HG03175 (cell line): ENCODE measurements at regions not wholly inside any gene's neighbourhood (a gene's known extent, or its start where the extent isn't known, plus 50 kb on each side); places are given as distances from the start of the nearest gene placed in this dataset.

Source experiments
- ATAC-seq: cut with Tn5 transposase; IDR thresholded peaks from one replicate; pipeline ENCODE4 v1.9.1; 2021; ENCODE audit warnings: mild to moderate bottlenecking, moderate library complexity; ENCODE audit not compliant: unreplicated experiment

DNA sequence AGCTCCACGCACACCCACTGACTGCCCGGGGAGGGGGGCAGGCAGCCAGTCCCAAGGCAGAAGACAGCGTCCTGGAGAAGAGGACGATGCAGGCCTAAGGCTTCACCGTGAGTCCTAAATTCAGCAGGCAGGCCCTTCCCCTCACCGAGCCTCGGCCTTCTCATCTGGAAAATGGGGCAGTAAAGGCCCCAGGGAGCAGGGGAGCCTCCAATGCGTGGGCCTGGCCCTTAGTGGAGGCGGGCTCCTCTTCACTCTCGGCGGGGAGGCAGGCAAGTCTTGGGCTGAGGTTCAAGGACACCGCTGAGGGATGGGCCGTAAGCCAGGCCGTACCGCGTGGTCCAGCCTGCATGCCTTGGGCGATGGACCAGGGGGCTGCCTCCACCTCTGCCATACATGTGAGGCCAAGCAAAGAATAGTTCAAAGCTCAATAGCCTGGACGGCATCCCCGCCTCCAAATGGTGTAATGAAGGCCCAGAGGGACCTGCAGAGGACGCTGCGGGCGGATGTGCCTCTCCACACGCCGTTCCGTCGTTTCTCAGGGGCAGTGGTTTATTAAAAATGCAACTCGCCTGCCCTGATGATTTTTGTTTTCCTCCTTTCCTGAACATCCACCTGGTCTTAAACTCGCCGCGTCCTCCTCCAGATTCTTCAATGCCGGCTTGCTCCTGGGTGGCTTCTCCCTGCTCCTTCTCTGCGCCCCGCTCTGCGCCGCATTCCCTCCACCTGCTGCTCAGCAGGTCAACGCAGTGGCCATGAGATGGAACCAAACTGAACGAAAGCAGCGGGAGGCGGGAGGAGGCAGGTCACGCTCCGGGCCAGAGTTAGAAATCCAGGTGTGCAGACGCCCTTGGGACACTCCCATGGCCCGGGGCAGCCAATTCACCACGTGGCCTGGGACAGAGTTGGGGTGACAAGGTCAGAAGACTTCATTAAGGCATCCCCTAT is 627.8 kb downstream of the TBC1D22A start:
- ATAC-seq: no peak

DNA sequence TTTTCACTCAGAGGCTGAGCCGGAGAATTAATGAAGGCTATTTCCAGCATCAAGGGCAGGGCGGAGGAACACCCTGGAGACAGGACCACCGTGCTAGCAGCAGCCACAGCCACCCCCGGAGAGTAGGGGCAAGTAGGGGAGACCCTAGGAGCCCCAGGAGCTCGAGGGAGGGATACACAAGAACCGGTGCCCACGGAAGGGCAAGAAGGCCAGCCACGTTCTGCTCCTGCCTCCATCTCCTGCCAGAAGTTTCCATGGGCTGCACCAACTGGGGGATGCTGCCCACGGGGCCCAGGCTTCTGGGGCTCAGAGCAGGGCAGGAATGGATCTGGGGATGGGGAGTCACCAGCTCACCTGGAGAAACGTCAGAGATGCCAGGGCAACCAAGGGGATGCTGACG is 626.8 kb downstream of the TBC1D22A start:
- no peak for ATAC-seq

DNA sequence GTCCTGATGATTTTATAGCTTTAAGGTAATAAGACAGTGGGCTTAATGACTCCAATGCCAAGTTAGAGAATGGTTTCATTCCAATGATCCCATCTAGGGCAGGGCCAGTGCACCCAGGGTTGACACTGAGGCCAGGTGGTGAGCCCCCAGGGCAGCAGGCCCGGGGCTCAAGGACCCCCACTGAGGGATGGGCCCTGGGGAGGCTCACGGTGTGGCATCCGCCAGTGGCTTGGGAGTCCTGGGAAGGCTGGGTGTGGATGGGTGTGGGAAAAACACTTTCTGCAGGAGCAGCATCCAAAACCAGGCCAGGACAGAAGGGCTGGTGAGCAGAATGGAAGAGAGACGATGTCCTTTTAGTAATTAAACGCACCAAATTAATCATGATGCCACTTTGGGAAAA is 626.3 kb downstream of the TBC1D22A start:
- no peak for ATAC-seq

DNA sequence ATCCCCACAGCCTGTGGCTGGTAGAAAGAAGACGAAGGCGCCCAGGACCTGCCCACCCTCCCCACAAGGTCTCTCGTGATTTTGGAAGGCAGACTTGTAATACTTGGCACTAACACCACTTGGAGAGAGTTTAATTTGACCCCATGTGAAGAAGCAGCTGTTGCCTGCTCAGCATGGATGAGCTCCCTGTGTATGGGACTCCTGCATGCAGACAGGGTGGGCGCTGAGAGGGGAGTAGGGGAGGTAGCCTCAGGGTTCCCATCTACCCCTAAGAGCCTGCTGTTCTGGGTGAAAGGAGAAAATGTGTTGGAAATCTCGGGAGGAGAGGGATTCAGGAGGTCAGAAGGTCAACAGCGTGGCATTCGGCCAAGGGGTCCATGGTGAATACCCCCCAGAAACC is 625.9 kb downstream of the TBC1D22A start:
- no peak for ATAC-seq

DNA sequence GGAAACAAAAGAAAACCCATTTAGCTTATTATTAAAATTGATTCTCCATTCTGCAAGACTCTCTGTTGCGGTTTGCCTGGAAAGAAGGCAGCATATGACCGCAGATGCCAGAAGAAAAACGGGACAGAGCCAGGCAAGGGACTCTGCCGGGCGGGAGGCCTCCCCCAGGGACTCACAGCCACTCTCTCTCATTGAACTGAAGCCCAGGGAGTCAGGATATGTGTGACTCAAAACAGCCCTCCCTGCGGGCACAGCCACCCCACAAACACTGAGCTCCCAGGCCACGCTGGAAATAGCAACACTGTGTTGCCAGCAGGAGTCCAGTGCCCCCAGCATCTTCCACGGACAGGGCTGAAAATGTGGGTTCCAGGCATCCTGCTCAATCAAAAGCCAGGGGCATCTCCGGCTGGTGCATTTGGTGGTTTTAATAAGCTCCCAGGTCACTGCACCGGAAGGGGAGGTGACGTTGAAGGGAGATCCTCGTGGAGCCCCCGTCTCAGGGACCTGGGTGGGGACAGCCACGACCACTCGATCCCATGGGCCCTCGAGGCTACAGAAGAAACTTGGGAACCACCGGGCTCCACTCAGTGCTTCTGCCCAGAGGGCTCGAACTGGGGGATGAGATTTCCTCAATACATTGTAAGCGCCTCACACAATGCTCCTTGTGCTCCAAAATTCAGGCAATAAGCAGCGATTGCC is 624.5 kb downstream of the TBC1D22A start:
- no peak for ATAC-seq

DNA sequence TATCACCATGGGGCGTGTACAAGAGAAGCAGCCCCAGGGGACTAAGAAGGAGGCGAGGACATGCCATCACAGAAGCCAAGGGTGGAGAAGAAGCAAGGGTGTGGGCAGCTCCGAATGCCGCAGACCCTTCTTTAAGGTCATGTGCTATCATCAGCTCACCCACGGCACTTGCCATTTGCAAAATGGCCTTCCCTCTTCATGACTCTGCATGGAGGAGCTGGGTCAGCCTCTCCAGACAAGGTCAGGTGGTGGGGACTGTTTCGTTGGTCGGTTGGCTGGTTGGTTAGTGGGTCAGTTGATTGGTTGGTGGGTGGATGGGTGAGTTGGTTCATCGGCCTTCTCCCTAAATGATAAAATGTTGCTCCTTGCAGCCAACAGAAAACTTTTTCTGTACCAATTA is 622.5 kb downstream of the TBC1D22A start:
- no peak for ATAC-seq

DNA sequence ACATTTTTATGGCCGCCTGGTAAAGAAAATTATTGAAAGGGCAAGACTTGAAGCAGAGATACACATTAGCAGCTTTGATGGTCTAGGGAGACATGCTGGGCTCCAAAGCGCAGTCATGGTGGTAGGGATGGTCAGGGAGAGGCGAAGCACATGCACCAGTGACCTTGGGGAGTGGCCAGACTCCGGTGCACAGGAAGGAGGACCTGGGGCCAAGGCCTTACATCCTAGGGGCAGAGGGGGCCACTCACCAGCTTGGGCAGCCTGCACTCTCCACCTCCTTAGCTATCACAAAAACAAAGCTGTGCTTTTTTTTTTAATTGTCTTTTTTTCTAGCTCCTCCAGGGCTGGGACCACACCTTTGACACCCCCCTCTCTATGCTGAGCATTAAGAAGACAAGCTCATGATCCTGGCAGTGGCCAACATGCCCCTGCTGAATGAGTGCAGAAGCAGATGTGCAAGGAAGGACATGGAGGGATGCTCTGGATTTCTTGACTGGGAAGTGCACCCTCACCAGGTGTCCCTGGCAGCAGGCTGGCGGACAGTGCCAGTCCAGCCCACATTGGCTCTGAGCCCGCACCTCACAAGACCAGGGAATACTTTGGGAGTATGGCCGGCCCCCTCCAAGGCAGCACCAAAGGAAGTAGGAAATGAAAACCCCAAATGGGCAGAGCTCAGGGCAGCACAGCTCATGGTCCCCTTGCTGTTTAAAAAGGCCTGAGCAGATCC is 619.9 kb downstream of the TBC1D22A start:
- ATAC-seq: no peak

DNA sequence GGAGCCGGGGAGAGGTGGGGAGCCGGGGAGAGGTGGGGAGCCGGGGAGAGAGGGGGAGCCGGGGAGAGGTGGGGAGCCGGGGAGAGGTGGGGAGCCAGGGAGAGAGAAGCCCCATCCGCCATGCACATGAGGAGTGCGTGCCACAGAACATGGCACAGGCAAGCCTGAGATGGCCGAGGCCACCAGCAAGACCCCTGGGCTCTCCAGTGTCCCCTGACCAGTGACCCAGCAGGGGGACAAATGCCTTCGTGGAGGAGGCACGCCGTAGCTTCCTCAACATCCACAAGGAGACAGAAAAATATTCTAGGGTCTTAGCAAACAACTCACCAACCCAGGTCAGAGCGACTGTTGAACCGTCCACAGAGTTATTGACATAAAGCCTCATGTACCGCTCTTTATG is 618.8 kb downstream of the TBC1D22A start:
- ATAC-seq: no peak

DNA sequence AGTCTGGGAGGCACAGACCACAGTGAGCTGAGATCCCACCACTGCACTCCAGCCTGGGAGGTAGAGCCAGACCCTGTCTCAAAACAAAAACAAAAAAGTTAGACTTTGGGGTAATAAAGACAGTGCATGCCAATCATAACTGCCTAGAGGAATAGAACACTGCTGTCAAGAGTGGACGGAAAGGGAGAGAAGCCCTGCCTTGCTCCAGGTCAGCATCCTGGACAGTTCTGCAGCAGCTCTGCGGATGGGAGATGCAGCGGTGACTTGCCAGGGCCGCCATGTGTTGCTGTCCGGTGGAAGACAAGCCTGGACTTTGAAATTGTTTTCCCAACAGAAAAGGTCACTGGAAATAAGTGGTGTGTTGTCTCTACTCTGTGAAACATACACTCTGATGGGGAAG is 618.2 kb downstream of the TBC1D22A start:
- ATAC-seq: no peak

DNA sequence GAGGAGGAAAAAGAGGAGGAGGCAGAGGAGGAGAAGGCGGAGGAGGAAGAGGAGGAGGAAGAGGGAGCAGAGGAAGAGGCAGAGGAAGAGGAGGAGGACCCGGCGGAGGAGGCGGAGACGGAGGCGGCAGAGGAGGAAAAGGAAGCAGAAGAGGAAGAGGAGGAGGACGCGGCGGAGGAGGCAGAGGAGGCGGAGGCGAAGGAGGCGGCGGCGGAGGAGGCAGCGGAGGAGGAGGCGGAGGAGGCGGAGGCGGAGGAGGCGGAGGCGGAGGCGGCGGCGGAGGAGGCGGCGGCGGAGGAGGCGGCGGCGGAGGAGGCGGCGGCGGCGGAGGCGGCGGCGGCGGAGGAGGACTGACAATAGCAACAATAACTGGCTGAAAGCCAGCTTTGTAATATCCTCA is 616.6 kb downstream of the TBC1D22A start:
- no peak for ATAC-seq

DNA sequence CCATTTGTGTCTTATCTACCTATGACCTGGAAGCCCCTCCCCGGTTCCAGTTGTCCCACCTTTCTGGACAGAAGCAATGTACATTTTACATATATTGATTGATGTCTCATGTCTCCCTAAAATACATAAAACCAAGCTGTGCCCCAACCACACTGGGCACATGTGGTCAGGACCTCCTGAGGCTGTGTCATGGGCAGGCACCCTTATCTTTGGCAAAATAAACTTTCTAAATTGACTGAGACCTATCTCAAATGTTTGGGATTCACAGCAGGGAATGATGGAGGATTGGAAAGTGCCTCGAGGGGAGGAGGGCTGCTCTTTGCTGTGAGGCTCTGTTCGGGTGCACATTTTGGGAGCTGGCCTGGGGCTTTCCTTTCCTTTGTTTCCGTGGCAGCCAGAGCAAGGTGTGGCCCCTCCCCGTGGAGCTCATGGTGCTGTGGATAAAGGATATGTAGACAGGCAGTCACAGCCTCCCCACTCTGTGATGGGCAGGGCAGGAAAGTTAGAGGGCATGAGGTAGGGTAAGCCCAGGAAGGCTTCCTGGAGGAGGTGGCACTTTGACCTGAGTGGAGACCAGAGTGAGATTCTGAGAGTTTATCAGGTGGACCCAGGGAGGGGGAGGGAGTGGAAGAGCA is 615.6 kb downstream of the TBC1D22A start:
- ATAC-seq: no peak

DNA sequence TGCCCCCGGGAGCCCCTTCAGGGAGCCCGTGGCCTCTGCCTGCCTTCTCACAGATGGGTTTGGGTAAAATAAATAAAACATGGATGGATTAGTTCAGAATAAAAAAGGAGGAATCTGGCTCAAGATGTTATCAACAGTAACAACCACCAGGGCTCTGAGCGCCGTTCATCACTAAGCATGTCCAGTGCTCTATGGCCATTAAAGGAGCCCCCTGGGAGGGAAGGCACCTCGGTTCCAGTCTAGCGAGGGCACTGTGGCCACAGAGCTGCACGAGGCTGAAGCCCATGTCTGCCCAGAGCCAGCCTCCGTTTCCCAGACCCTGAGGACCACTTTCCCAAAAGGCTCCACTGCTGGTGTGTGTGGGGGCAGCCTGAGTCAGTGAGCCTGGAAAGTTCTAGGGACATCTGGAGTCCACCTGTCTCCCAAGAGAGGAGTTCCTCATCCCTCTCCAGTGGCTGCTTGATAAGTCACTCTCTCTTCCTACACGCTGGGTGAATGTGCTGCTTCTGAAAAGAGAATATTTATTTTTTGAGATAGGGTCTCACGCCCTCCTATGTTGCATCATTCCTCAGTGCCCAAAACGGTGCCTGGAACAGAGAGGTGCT is 614.6 kb downstream of the TBC1D22A start:
- no peak for ATAC-seq

DNA sequence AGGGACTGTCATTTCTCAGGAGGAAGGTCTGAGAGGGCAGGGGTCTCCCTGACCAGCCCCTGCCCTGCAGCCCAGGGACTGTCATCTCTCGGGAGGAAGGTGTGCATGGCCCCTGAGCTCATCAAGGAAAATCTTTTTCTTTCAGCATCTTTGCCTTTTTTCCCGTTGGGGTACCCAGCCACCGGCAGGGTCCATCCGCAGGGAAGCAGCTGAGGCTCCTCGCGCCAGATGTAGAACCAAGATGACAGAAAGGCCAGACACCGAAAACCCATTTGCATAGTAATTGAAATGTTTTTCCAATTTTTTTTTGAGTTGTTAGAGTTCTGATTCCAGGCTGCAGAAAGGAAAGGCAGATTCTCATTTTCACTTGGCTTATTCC is 613.9 kb downstream of the TBC1D22A start:
- no peak for ATAC-seq

DNA sequence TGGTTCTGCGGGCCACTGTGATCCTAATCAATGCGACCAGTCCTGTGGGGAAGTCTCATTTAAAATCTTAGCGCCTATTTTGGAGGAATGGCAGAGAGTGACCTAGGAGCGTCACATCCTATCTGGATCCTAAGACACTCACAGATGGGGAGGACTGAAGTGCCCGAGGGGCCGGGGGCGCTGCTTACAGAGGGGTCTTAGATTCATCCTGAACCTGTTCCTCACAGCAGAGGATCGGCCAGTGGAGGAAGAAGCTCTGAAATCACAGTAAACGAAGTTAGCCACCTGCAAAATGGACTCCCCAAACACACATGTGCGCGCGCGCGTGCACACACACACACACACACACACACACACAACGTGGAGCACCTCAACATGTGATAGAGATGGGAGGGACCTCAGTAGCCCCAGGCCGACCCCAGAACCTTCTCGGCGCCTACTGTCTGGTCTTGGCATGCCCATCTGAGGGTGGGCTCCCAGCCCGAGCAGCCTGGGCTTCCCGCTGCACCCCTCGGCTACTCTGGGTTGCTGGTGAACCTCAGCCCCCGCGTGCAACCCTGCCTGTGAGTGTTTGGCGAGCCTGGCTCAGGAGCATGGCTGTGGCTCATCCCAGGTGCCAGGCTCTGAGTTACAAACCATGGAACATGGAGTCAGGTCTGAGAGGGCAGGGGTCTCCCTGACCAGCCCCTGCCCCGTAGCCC is 613.3 kb downstream of the TBC1D22A start:
- ATAC-seq: no peak

DNA sequence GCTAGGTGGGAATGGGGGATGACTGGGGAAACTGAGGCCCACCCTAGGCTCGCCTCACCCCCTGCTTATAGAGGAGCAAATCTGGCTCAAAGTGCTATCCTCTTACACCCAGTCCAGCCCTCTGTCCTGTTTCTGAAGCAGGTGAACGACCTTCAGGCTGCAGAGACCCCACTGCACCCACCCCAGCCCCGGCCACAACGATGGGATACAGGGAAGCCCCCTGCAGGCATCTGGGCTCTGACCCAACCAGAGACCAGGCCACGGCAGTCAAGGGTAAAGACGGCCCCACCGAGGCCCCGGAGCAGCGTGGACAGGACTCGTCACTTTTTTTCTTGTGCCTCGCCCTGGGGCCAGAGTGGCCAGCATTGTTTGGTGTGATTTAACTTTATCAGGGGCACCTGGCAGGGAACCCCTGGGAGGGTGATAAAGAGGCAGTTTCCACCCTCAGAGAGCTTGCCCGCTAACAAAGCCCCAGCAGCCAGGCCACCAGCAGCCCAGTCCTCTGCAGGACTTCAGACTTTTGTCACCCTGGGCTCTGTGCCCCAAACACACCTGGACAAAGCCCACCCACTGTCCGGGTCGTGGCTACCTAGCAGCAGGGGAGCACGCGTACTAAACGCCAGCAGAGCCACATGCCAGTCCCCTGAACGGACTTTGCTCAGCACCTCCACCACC is 612.6 kb downstream of the TBC1D22A start:
- ATAC-seq: no peak

DNA sequence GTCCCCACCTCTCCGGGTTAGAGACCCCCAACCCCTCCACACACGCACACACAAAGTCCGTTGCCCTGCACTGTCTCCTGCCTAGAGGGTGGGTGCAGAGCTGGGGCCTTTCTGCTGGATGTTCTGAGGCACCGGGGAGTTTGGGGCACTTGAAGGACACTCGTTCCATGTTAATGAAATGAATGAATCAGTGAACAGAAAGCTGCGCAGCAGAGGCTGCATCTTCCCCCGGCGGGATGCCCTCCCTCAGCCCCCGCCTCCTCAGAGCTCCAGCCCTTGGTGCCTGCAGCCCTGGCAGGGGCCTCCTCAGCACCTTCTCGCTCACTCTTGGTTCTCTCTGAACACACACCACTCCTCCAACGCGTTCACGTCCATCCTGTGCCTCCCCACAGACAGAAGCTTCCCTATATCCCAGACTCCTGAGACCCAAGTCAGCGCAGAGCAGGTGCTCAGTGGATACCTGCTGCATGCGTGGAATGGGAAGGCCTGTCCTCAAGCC is 611.9 kb downstream of the TBC1D22A start:
- ATAC-seq: no peak

DNA sequence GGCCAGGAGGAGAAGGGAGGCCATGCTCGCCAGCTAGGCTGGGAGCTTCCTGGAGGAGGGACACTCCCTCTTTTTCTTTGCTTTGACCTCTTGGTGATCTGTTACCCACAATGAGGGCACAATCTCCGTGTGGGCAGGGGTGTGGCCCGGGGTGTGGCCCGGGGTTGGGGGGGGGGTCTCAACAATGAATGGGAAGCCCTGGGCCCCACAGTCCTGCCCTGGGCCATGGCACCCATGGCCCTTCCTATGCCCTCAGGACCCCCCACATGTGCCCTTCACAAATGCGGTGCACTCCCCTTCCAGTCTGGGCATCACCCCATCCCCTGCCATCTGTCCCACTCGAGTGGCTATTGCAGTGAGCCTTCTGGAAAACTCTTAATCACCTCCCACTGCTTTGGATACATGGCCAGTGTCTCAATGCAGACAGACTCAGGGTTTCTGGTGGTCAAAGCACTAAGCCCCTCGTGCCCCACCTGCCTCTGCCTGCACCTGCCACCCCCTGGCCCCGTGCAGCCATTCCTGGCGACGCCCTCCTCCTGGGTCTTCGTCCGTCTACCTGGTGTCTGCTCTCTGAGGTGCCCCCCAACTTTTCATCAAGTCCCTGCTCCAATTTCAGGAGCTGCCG is 611.3 kb downstream of the TBC1D22A start:
- no peak for ATAC-seq

DNA sequence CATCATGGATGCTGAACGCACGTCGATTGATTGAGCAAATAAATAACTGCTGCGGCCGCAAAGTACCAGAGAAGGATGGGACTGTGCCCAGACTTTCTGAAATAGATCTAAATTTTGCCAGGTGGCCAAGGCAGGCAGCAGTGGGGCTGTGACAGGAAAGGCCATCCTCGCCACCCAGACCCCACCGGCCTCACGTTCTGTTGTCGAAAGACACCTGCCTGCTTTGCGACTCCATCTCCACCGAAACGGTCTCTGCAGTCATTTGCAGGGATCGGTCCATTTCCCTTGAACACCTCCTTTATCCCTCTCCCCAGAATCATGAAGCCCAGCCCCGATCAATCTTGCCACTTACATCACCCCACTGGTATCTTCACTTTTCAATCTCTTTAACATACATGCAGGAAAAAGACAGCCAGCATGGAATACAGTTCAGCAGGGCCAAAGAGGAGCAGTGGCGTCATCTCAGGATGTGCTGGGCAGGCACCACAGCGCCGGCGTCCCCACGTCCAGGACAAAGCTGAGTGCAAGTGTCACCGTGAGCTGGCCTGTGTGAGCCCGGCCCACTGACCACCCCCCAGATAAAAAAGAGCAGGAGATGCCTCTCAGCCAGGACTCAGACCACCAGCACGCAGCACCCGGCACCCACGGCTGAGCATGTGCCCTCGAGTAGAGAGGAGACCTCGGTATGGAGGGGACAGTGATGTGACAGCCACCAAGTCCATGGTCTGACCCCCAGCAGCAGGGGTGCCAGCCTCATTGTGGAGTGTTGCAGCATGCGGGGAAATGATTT is 610.3 kb downstream of the TBC1D22A start:
- ATAC-seq: no peak
